Esophagus squamous epithelium (tissue), 5 donors: ENCODE measurements at regions not wholly inside any gene's neighbourhood (a gene's known extent, or its start where the extent isn't known, plus 50 kb on each side); places are given as distances from the start of the nearest gene placed in this dataset.
"Not testable (repeated sequence)": the region's sequence is repeated elsewhere in the genome, so short reads cannot be mapped to it uniquely, and the experiment has no call there.

ENCODE experiments used
- DNase-seq: peaks from one replicate; lab custom pipeline; 2025; lab: John Stamatoyannopoulos, UW
- H3K27ac ChIP-seq, 4 donors: fragments of 200-600 bp; sonication (generic); one replicate each; pipeline ENCODE4 v1.5.1; 2016 to 2019; ENCODE audit warnings: mild to moderate bottlenecking in 1 of 4
- H3K27me3 ChIP-seq, 4 donors: fragments of 200-600 bp; sonication (generic); 1 replicate in 3 of 4; 2 replicates in 1 of 4; pipeline versions ENCODE4 v1.5.1 to v1.6.0; 2017 to 2021; ENCODE audit warnings: antibody characterized with exemption in 1 of 4
- H3K36me3 ChIP-seq, 3 donors: fragments of 200-600 bp; sonication (generic); one replicate each; pipeline ENCODE4 v1.5.1; 2016 to 2019
- H3K4me1 ChIP-seq, 3 donors: fragments of 200-600 bp; sonication (generic); one replicate each; pipeline ENCODE4 v1.5.1; 2017 to 2019
- H3K4me3 ChIP-seq, 4 donors: fragments of 200-600 bp; sonication (generic); 1 replicate in 3 of 4; 2 replicates in 1 of 4; pipeline ENCODE4 v1.5.1; 2016 to 2019; ENCODE audit warnings: mild to moderate bottlenecking in 2 of 4, moderate library complexity in 1 of 4
- H3K9me3 ChIP-seq, 3 donors: fragments of 200-600 bp; sonication (generic); one replicate each; pipeline ENCODE4 v1.5.1; 2016 to 2019
- CTCF ChIP-seq, 6 experiments: fragments of 450-650 bp in 4 of 6; fragments of 200-600 bp in 2 of 6; sonication (generic) in 2 of 6; IDR thresholded peaks; one replicate each; pipeline ENCODE4 v1.5.1; 2016 to 2019; ENCODE audit warnings: antibody characterized with exemption in 6 of 6, mild to moderate bottlenecking in 4 of 6, moderate library complexity in 4 of 6
- POLR2A ChIP-seq, 4 donors: fragments of 450-650 bp; IDR thresholded peaks; one replicate each; pipeline ENCODE4 v1.6.1; 2017; ENCODE audit warnings: antibody characterized with exemption in 4 of 4, mild to moderate bottlenecking in 4 of 4, moderate library complexity in 3 of 4
- WGBS, 2 donors: methylation state at CpG; one replicate each; pipeline ENCODE4 v1.1.5; 2018; 5-methylcytosine and 5-hydroxymethylcytosine counted together
- intact Hi-C: fragments of 100-400 bp; cut with DNase I; formaldehyde crosslinking; loops from one replicate; pipeline ENCODE4 v1.15.0; 2022
- donor health status: DM: yes; HTN: yes; CAD: no.

GRCh38 chr2:64808092-64808491, 154.4 kb upstream of the SERTAD2 start:
- WGBS, 2 donors = 88 to 95% methylated on average over 2 of the region's 2 CpGs

GRCh38 chr2:64808754-64809153, 155.0 kb upstream of the SERTAD2 start:
- no peaks in the 10 kb centered on the region for H3K9me3 ChIP-seq
- no peak overlapping the region for H3K27ac ChIP-seq
- no peaks in the 10 kb centered on the region for H3K36me3 ChIP-seq
- no peaks in the 10 kb centered on the region for H3K27me3 ChIP-seq
- H3K4me3 ChIP-seq = no peak overlapping the region
- TF ChIP-seq POLR2A (IDR thresholded peaks at IDR 0.05) (no peak), CTCF (IDR thresholded peaks at IDR 0.05) (no peak)
- WGBS, 2 donors = 69 to 88% methylated on average over 2 of the region's 2 CpGs
- intact Hi-C loops = no loop called here
- H3K4me1 ChIP-seq = peaks cover 0 to 15% (median 9%) of the 10 kb centered on the region in 3 donors
- DNase-seq = no peak

More at GRCh38 chr2:64808092-64808491, 154.4 kb upstream of the SERTAD2 start:
- DNase-seq = no peak
- Histone ChIP-seq H3K4me1 (peaks cover 0 to 10% (median 9%) of the 10 kb centered on the region in 3 donors), H3K4me3 (no peak overlapping the region), H3K9me3 (no peaks in the 10 kb centered on the region), H3K27me3 (no peaks in the 10 kb centered on the region), H3K27ac (no peak overlapping the region), H3K36me3 (no peaks in the 10 kb centered on the region)
- TF ChIP-seq CTCF (IDR thresholded peaks at IDR 0.05) = no peak
- TF ChIP-seq POLR2A (IDR thresholded peaks at IDR 0.05) = no peak
- intact Hi-C loops = no loop called here

GRCh38 chr2:64809216-64809615, 155.5 kb upstream of the SERTAD2 start:
- no peak overlapping the region for H3K27ac ChIP-seq
- intact Hi-C loops = no loop called here
- H3K27me3 ChIP-seq = no peaks in the 10 kb centered on the region
- WGBS, 2 donors = 93 to 100% methylated on average over 1 of the region's 1 CpG
- H3K4me1 ChIP-seq = peaks cover 0 to 15% (median 9%) of the 10 kb centered on the region in 3 donors
- H3K36me3 ChIP-seq = no peaks in the 10 kb centered on the region
- H3K4me3 ChIP-seq = no peak overlapping the region
- TF ChIP-seq CTCF (IDR thresholded peaks at IDR 0.05) (no peak), POLR2A (IDR thresholded peaks at IDR 0.05) (no peak)
- no peak for DNase-seq
- no peaks in the 10 kb centered on the region for H3K9me3 ChIP-seq

GRCh38 chr2:64812285-64812684, 158.6 kb upstream of the SERTAD2 start:
- intact Hi-C loops = no loop called here
- Histone ChIP-seq H3K27me3 (no peaks in the 10 kb centered on the region), H3K4me1 (peaks cover 0 to 15% (median 9%) of the 10 kb centered on the region in 3 donors), H3K36me3 (no peaks in the 10 kb centered on the region), H3K4me3 (no peak overlapping the region), H3K9me3 (no peaks in the 10 kb centered on the region), H3K27ac (peak overlapping the region in 2 of 4 donors; percentile 2 to 19)
- no peak for DNase-seq
- 21 to 38% methylated on average over 4 of the region's 4 CpGs for WGBS, 2 donors
- TF ChIP-seq POLR2A (IDR thresholded peaks at IDR 0.05) (no peak), CTCF (IDR thresholded peaks at IDR 0.05) (no peak)

GRCh38 chr2:64814007-64814406, 160.3 kb upstream of the SERTAD2 start:
- TF ChIP-seq POLR2A (IDR thresholded peaks at IDR 0.05) = no peak
- H3K36me3 ChIP-seq = no peaks in the 10 kb centered on the region
- H3K9me3 ChIP-seq = no peaks in the 10 kb centered on the region
- no peak for DNase-seq
- 93% methylated on average over 5 of the region's 5 CpGs for WGBS, 2 donors
- H3K27me3 ChIP-seq = no peaks in the 10 kb centered on the region
- peaks cover 2 to 15% (median 6%) of the 10 kb centered on the region in 3 donors for H3K4me1 ChIP-seq
- H3K27ac ChIP-seq = no peak overlapping the region
- H3K4me3 ChIP-seq = no peak overlapping the region
- intact Hi-C loops = no loop called here

- H3K27ac ChIP-seq, H3K4me3 ChIP-seq, intact Hi-C loops, H3K9me3 ChIP-seq, H3K27me3 ChIP-seq, DNase-seq, H3K36me3 ChIP-seq: not testable (repeated sequence)
- 83 to 90% methylated on average over 6 of the region's 8 CpGs for WGBS, 2 donors
- H3K4me1 ChIP-seq = peaks cover 4 to 21% (median 6%) of the 10 kb centered on the region in 3 donors
These were observed 162.8 kb upstream of the SERTAD2 start for GRCh38 chr2:64816526-64816925.
